SK-N-MC (cell line): ENCODE measurements at regions not wholly inside any gene's neighbourhood (a gene's known extent, or its start where the extent isn't known, plus 50 kb on each side); places are given as distances from the start of the nearest gene placed in this dataset.

Source experiments
- DNase-seq: peaks from one replicate; pipeline ENCODE4 v3.0.0-alpha.2; 2011; ENCODE audit warnings: low read depth, low spot score
- H3K27ac ChIP-seq: fragments of 200-600 bp; sonication (generic); 2 replicates; pipeline ENCODE4 v1.5.1; 2016; ENCODE audit warnings: mixed run types
- H3K36me3 ChIP-seq: fragments of 200-600 bp; sonication (generic); 2 replicates; pipeline ENCODE4 v1.6.1; 2017; ENCODE audit warnings: antibody characterized with exemption, low read length, mixed read lengths; ENCODE audit not compliant: insufficient read depth
- H3K4me3 ChIP-seq: fragments of 200-600 bp; sonication (generic); 2 replicates; pipeline ENCODE4 v1.5.1; 2016
- H3K9ac ChIP-seq: fragments of 200-600 bp; sonication (generic); 2 replicates; pipeline ENCODE4 v1.8.0; 2017; ENCODE audit warnings: mixed run types, mixed read lengths; ENCODE audit not compliant: insufficient read length
- H3K9me3 ChIP-seq: fragments of 200-600 bp; sonication (generic); 2 replicates; pipeline ENCODE4 v1.6.1; 2017; ENCODE audit warnings: low read depth, mild to moderate bottlenecking, antibody characterized with exemption, low read length, moderate library complexity, mixed read lengths
- EZH2 ChIP-seq: fragments of 200-600 bp; sonication (generic); IDR thresholded peaks from one replicate; pipeline ENCODE4 v1.6.1; 2017; ENCODE audit warnings: antibody characterized with exemption
- FOXP2 ChIP-seq: optimal IDR thresholded peaks from 2 replicates; pipeline ENCODE3; 2011; ENCODE audit warnings: mild to moderate bottlenecking, moderate library complexity; ENCODE audit not compliant: insufficient read depth; ENCODE audit errors: extremely low read length, control extremely low read depth
- POLR2AphosphoS5 ChIP-seq: IDR thresholded peaks from 2 replicates; pipeline ENCODE4 v1.6.1; 2012; ENCODE audit warnings: mild to moderate bottlenecking, low read depth, low read length, borderline replicate concordance

DNA sequence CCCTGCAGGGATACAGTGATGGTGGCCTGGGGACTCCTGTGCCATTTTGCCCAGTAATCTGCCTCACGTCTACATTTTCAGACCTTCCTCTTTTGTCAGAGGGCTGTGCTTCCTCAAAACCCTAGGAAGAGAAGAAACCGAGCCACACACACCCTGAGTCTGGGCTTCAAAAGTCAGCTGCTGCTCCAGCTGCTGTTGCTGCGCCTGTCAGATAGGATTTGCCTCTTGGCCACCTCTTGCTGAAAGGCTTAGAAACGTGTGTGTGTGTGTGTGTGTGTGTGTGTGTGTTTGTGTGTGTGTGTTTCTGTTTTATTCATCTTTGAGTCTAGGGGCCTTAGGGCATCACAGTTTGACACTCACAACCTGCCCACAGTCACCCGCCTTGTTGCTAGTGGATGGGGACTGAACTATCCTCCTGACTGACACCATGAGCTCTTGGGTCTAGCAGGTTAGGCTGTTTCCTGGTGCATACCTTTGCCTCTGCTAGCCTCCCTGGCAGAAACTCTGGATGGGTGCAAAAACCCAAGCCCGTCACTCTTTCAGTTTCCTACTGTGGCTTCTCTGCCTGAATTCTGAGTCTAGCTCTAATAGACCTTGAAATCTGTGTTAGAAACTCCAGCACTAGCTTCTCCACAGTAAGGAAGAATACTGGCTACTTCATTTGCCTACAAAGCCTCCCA is 94.9 kb upstream of the CEP85L start:
- no peak overlapping the region for H3K27ac ChIP-seq
- H3K9ac ChIP-seq: no peak overlapping the region
- H3K9me3 ChIP-seq: no peaks in the 10 kb centered on the region
- H3K36me3 ChIP-seq: no peaks in the 10 kb centered on the region
- H3K4me3 ChIP-seq: no peak overlapping the region
- DNase-seq: no peak
- TF ChIP-seq POLR2AphosphoS5 (no peak), FOXP2 (no peak), EZH2 (no peak)

GRCh38 chr6:118745156-118745555 is 93.8 kb upstream of the CEP85L start:
- Histone ChIP-seq H3K27ac (no peak overlapping the region), H3K36me3 (no peaks in the 10 kb centered on the region), H3K9ac (no peak overlapping the region), H3K4me3 (no peak overlapping the region), H3K9me3 (no peaks in the 10 kb centered on the region)
- no peak for DNase-seq
- TF ChIP-seq FOXP2 (no peak), POLR2AphosphoS5 (no peak), EZH2 (no peak)

- Histone ChIP-seq H3K27ac (no peak overlapping the region), H3K36me3 (no peaks in the 10 kb centered on the region), H3K9me3 (no peaks in the 10 kb centered on the region), H3K9ac (no peak overlapping the region), H3K4me3 (no peak overlapping the region)
- TF ChIP-seq POLR2AphosphoS5 (no peak), FOXP2 (no peak), EZH2 (no peak)
- DNase-seq: no peak
These were observed 93.0 kb upstream of the CEP85L start for GRCh38 chr6:118744261-118744941.

DNA sequence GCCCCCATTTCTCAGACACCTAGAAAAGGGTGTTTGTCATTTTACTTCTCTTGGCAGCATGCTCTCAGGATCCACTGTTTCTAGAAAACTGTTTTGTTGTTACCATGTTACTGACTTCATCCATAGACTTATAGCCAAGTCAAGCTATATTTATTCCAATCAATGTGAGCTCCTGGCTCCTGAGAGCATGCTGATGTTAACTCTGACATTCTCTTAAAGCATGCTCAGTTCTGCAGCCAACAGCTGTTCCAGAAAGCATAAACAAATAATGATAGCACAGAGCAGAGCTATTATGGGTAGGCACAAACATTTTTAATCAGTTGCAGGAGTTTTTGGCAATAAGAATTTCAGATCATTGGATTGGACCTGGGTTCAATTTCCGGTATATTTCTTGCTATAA is 92.4 kb upstream of the CEP85L start:
- no peak overlapping the region for H3K9ac ChIP-seq
- no peak for TF ChIP-seq FOXP2
- TF ChIP-seq EZH2: no peak
- no peak for TF ChIP-seq POLR2AphosphoS5
- H3K9me3 ChIP-seq: no peaks in the 10 kb centered on the region
- DNase-seq: no peak
- no peak overlapping the region for H3K27ac ChIP-seq
- no peaks in the 10 kb centered on the region for H3K36me3 ChIP-seq
- no peak overlapping the region for H3K4me3 ChIP-seq

DNA sequence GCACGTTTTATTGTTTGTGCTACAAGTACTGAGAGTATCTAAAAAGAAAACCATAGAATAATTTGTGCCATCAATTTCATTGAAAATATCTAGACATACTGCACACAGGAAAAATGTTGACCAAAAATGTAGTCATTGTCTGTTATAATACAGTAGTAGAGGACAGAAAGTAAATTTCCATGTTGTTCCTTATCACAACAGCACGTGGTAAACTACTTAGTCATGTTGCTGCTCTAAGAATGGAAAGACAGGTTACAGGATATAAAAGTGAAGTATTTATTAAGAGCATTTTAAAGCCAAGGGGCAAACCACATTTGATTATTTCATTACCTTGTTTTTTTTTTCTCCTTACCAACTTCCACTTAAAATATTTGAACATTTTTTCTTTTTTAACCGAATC is 89.0 kb upstream of the CEP85L start:
- TF ChIP-seq FOXP2 (no peak), EZH2 (no peak), POLR2AphosphoS5 (no peak)
- no peak overlapping the region for H3K4me3 ChIP-seq
- H3K27ac ChIP-seq: no peak overlapping the region
- no peaks in the 10 kb centered on the region for H3K9me3 ChIP-seq
- no peaks in the 10 kb centered on the region for H3K36me3 ChIP-seq
- no peak overlapping the region for H3K9ac ChIP-seq
- DNase-seq: no peak

GRCh38 chr6:118739696-118740353 is 88.4 kb upstream of the CEP85L start:
- no peak for DNase-seq
- TF ChIP-seq EZH2: no peak
- no peak for TF ChIP-seq POLR2AphosphoS5
- no peak for TF ChIP-seq FOXP2
- no peak overlapping the region for H3K27ac ChIP-seq
- H3K9ac ChIP-seq: no peak overlapping the region
- no peaks in the 10 kb centered on the region for H3K9me3 ChIP-seq
- H3K36me3 ChIP-seq: no peaks in the 10 kb centered on the region
- no peak overlapping the region for H3K4me3 ChIP-seq

GRCh38 chr6:118736440-118736839 is 85.0 kb upstream of the CEP85L start:
- Histone ChIP-seq H3K9me3 (no peaks in the 10 kb centered on the region), H3K27ac (no peak overlapping the region), H3K36me3 (no peaks in the 10 kb centered on the region), H3K9ac (no peak overlapping the region), H3K4me3 (no peak overlapping the region)
- DNase-seq: no peak
- TF ChIP-seq EZH2: no peak
- no peak for TF ChIP-seq FOXP2
- no peak for TF ChIP-seq POLR2AphosphoS5

DNA sequence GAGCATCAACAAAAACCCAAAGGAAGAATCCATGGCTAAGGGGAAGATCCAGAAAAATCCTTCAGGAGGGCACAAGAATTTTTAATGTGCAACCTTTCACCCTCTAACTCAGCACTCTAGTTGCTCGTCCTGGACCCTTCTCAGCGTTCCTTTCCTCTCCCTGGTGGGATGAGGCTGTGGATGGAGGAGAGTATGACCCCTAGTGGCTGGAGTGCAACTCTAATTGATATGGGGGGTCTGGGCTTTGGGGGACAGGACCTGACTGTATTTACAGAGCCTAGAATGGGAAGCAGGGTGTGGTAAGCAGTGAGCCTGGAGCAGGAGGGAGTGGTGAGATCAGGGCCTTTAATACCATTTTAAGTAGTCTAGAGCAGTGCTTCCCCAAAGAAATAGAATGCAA is 83.9 kb upstream of the CEP85L start:
- Histone ChIP-seq H3K9me3 (no peaks in the 10 kb centered on the region), H3K36me3 (no peaks in the 10 kb centered on the region), H3K27ac (no peak overlapping the region), H3K9ac (no peak overlapping the region), H3K4me3 (no peak overlapping the region)
- no peak for DNase-seq
- TF ChIP-seq POLR2AphosphoS5: no peak
- no peak for TF ChIP-seq EZH2
- no peak for TF ChIP-seq FOXP2
